Panc1 (cell line): ENCODE measurements at regions not wholly inside any gene's neighbourhood (a gene's known extent, or its start where the extent isn't known, plus 50 kb on each side); places are given as distances from the start of the nearest gene placed in this dataset.

Experiments
- POLR2AphosphoS5 ChIP-seq: IDR thresholded peaks from 2 replicates; pipeline ENCODE4 v1.6.1; 2012; ENCODE audit warnings: mild to moderate bottlenecking, low read depth, low read length, moderate library complexity
- TF ChIP-seq, protein P1 (sequence below): fragments of 450-650 bp; IDR thresholded peaks from 2 replicates; pipeline ENCODE4 v1.5.1; 2017; ENCODE audit warnings: mild to moderate bottlenecking

DNA sequence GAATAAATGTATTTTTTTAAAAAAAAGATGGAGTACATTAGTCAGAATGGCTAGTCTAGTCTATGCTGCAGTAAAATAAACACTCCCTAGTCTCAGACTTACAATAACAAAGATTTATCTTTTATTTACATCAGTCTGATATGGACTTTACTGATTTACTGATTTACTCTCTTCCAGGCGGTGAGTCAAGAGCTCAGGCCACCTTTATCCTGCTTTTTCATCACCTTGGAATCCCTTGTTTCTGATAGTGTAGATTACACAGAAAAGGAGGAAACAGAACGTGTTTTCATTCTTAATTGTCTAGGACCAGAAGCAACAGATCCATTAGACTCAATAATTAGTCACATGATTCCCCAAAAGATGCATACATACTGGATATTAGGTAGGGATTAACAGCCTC is 290.1 kb upstream of the TRPC7 start:
- TF ChIP-seq, protein P1, sequence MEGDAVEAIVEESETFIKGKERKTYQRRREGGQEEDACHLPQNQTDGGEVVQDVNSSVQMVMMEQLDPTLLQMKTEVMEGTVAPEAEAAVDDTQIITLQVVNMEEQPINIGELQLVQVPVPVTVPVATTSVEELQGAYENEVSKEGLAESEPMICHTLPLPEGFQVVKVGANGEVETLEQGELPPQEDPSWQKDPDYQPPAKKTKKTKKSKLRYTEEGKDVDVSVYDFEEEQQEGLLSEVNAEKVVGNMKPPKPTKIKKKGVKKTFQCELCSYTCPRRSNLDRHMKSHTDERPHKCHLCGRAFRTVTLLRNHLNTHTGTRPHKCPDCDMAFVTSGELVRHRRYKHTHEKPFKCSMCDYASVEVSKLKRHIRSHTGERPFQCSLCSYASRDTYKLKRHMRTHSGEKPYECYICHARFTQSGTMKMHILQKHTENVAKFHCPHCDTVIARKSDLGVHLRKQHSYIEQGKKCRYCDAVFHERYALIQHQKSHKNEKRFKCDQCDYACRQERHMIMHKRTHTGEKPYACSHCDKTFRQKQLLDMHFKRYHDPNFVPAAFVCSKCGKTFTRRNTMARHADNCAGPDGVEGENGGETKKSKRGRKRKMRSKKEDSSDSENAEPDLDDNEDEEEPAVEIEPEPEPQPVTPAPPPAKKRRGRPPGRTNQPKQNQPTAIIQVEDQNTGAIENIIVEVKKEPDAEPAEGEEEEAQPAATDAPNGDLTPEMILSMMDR = no peak
- no peak for TF ChIP-seq POLR2AphosphoS5
